ENCODE measurements at regions not wholly inside any gene's neighbourhood (a gene's known extent, or its start where the extent isn't known, plus 50 kb on each side); places are given as distances from the start of the nearest gene placed in this dataset.
"Not testable (repeated sequence)": the region's sequence is repeated elsewhere in the genome, so short reads cannot be mapped to it uniquely, and the experiment has no call there.

DNA sequence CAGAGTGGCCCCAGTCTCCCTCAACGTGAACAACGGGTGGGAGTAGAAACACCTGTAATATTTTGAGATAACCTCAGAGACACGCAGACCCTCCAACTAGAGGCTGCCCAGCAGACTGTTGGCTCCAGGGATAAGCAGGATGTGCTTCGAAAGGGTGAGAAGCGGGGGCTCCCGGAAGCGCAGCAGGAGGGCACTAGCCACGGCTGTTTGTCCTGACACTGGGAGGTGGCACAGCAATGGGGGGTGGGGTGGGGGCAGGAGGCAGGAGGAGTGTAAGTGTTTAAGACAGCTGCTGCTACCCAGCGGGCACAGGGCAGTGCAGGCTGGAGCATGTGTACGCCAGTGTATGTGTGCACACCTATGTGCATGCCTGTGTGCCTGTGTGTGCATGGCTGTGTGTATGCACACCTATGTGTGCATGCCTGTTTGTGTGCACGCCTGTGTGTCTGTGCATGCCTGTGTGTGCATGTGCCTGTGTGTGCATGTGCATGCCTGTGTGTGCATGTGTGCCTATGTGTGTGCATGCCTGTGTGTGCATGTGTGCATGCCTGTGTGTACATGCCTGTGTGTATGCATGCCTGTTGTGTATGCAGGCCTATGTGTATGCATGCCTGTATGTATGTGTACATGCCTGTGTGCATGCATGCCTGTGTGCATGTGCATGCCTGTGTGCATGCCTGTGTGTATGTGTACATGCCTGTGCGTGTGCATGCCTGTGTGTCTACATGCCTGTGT lies 154.7 kb downstream of the SHANK2 start:
- no peak for DNase-seq (ENCODE audit: low spot score)

DNA sequence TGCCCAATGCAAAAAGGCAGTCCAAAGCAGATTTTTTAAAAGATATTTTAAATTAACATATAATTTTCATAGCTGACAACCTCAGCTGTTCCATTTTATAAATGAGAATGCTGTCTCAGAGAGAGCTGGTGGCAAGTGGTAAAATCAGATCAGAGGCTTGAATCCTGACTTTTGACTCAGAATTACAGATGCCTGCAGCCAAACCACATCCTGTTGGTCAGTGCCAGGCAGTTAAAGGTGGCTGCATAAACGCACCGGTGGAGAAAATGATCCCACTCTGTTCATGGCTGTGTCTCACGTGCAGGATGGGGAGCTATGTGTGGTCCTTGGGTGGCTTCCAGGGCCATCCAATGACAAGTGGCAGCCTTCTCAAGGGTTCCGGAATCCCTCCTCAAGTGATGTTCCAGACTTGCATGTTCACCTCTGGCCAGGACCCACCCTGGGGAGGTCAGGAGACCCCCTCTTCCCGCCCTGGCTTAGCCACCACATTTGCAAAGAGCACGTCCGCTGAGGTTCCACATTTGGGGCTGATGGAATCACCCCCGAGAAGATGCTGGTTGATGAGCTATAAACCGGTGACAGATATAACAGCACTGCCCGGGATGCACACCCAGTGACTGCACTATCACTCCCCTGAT lies 155.5 kb downstream of the SHANK2 start:
- DNase-seq (ENCODE audit: low spot score) = no peak

DNA sequence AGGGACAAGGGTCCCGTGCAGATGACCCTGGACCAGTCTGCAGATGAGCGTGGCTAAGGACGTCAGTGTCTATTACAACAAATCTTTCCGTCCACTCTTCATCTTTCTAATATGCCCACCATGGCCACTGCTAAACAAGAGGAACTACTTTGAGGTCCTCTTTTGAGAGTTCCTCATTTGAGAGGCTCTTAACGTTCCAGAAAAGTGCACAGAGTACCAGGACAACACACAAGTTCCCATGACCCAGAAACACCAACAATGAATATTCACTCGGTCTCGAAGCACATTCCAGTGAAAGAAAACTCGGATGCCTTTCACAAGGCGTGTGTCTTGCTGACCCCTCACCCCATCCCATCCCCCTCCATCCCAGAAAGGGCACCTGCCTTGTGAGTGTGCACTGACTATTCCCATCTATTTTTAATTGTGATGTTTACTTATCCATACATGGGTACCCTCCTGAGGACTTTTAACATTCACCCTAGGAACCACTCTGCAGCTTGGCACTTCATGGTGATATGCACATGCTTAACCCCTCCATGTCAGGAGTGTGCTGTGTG lies 157.0 kb downstream of the SHANK2 start:
- DNase-seq (ENCODE audit: low spot score) = no peak

DNA sequence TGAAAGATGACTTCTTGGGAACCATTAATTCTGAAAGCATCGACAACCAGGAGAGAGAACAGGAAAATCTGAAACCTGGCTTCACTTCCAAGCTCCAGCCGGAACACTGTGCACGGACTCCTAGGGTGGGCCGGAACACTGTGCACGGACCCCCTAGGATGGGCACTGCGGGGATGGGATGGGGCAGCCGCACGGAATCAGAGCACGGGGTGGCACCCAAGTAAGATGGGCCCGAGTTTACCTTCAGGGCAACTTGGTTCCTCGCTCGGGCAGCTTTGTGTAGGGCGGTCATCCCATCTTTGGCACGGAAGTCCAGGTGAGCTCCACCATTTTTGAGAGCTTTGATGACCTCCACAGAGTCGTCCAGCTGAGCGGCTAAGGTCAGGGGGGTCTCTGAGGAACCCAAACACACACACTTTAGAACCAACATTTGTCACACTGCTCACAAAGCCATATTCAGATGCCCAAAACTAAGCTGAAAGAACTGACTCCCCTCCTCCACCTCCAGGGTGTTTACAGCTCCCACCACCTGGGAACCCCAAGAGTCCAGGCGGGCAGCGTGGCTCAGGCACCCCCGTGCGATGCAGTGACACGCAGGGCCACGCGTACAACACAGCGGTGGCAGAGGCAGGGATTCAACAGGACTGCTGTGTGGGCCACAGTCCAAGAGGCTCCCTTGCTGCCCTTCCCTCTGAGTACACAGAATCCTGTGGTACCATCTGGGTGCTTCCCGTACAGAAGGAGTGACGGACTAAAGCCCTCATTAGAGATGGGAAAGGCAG lies 157.9 kb downstream of the SHANK2 start:
- DNase-seq (ENCODE audit: low spot score) = no peak

DNA sequence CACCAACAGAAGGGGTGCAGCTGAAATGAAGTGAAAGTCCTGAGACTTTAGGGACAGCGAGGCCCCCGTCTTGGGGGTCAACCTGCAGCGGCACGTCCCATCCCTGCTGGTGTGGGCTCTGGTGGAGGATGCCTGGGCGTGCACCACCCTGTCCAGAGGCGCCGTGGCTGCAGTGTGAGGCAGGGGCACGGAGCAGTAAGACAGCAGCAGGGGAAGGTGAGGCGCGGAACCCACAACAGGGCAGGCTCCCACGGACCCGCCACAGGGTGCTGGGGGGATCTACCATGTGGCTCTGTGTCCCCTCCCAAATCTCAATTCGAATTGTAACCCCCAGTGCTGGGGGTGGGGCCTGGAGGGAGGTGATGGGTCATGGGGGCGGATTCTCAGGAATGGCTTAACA lies 158.6 kb downstream of the SHANK2 start:
- no peak for DNase-seq (ENCODE audit: low spot score)

DNA sequence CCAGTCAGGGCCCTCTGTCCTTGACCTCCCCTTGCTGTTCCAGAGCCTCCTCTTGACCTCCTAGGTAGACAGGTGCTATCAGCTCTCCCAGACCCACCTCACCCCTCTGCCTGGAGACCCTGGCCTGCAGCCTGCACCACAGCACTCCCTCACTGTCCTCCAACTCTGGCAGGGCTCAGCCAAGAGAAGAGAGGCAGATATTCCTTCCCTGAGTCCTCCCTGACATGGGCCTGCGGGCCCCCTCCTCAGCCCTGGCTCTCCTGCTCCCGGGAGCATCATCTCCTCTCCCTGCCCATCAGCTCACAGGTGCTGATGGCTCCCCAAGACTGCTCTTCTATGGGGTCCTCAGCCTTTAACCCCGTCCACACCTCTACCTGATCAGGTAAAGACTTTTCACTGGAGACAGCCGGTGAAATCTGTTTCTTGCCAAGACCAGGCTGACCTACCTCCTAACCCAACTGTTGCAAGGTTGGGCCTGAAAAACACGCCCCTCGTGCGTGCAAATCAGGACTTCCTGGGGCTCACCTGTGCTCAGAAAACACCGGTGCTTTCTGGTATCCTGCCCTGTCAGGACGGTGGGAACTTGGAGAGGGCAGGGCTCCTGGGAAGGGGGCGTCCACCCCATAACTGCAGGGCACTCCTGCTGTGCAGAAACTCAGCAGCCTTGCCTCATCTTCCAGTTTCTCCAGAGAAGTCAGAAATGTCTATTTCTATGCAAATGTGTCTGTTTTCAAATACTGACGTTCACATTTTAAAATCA lies 160.7 kb downstream of the SHANK2 start:
- DNase-seq (ENCODE audit: low spot score) = no peak

DNA sequence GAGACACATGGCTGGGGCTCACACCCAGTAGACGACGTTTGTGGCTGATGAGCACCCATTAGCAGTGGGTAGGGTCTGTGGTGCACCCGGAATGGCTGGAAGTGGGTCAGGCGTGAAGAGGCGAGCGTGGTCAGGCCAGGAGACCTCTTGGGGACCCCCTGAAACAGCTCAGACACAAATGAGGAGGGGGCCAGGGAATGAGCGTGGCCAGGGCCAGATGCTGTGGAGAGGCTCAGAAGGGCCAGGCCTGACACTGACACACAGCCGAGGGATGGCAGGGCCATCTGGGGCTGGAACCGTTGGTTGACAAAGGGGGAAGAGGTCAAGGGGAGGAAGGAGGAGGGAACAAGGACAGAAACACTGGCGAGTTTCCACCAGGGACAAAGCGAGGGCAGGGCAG lies 162.8 kb downstream of the SHANK2 start:
- no peak for DNase-seq (ENCODE audit: low spot score)

DNA sequence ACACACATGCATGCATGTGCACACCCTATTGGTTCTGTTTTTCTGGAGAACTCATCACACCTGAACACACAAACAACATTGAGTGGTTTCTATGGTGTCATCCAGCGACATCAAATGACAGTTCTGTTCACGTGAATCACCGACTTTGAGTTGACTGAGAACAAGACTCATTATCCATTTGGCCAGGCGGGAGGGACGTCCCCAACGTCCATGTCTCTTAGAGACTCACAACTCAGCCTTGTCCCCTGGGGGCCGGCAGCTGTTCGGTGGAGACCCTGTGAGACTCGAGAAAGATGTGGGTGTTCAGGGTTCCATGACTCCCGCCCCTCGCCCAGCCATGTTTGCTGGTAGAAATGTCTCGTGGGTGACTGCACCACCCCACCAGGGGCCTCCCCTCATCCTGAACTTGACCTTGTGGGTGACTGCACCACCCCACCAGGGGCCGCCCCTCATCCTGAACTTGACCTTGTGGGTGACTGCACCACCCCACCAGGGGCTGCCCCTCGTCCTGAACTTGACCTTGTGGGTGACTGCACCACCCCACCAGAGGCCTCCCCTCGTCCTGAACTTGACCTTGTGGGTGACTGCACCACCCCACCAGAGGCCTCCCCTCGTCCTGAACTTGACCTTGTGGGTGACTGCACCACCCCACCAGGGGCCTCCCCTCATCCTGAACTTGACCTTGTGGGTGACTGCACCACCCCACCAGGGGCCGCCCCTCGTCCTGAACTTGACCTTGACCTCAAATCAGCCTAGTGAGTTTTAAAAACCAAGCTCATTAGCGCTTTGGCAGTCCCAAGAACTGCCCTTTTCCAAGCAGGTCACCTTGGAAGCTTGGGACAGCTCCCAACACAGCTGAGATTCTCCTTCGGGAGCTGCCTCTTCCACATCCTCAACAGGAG lies 163.8 kb downstream of the SHANK2 start:
- DNase-seq (ENCODE audit: low spot score) = not testable (repeated sequence)

DNA sequence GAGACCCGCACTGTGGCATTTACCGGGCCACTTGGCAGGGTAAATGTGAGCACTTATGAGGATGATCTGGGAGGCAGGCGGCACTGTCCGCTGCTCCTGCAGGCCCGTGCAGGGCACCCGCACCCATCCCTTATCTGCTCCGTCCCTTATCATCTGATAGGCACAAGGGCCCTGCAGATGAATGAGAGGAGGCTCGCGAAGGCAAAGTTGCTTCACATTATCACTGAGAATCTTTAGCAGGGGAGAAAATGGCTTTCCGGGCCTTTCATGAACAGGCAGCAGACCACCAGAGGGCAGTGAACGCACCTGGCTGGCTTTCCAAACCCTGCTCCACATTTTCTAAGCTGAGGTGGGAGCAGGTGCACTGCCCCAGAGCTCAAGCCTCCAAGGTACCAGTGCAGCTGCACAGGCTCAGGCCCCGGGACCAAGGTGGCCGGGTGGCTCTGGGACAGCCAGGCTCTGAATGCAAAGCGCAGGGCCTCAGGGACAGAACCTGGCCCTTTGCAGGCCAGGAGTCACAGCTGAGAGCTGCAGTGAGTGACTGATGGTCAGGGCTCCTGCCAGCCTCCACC lies 165.6 kb downstream of the SHANK2 start:
- peak; percentile 58 for DNase-seq (ENCODE audit: low spot score)

DNA sequence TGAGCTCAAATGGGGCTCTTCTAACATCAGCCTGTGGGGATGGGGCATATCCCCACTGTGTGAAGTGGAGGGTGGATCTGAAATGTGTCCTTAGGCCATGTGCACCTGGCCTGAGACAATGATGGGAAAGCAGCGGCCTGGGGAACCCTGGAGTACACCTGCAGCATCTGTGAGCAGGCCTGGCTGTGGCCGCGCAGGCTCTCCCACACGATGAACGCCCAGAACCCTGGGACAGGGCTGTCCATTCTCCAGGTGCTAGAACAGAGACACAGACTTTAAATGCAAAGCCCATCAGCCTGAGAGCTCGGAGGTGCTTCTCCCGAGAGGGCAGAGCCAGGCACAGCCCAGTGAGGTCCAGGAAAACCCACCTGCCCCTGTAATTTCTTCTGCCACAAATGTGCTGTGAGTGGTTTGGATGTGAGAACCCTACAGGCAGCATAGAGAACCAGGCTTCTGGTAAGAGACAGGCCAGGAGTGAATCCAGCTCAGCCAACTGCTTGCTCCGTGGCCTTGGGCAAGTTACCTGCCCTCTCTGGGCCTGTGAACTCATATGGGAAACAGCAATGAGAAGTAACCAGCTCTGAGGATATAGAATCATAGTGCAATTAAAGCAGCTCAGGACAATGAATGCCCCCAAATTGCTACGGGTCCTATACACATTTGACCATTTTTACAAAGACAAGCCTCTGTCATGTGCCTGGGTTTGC lies 167.9 kb downstream of the SHANK2 start:
- DNase-seq (ENCODE audit: low spot score) = no peak

DNA sequence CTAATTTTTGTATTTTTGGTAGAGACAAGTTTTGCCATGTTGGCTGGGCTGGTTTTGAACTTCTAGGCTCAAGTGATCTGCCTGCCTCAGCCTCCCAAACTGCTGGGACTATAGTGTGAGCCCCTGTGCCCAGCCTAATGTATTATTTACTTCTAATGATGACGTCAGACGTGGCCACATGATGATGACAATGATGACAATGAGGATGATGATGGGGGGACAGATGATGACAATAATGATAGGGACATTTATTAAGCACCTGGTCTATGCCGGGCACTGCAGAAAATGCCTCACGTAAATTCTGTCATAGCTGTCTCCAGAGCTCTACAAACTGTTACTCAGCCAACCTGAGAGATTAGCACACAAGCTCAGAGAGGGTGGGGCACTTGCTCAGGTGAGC lies 169.3 kb downstream of the SHANK2 start:
- DNase-seq (ENCODE audit: low spot score) = no peak

DNA sequence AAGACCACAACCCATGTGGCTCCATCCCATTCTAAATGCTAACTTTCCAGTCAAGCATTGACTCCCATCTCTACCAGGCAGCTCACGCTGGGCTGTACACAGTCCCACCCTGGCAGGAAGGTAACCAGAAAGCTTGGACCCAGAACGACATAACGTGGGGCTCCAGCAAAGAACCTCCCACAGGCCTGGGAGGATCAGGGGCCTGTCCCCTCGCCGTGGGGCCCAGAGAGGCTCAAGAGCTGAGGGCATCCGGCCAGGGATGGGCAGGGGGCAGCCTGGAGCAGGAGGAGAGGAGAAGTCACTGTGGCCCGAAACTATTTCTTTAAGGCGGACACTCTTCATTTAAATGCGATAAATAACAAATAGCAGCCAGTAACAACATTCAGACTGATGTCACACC lies 169.9 kb downstream of the SHANK2 start:
- no peak for DNase-seq (ENCODE audit: low spot score)

DNA sequence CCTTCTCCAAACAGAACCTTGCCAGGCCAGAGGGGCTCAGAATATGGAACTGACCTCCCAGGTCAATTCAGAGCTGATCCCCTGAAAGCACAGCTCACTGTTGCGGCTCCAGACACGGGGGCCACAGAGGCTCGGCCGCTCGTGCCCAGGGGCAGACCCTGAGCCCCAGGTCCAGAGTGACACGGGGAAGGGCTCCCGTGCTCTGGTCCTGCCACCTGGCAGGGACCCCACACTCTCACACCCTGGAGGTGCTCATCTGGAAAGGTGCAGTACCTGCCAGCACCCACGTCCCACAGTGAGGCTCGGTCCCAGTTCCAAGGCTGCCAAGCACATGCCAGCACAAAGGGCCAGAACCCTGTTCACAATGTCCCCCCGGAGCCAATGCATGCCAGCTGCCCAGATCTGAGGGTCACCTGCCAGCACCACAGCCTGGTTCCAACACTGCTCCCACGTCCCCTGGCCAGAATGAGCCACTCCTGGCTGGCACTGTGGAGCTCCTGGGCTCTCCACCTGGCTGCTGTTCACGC lies 170.6 kb downstream of the SHANK2 start:
- DNase-seq (ENCODE audit: low spot score) = no peak

DNA sequence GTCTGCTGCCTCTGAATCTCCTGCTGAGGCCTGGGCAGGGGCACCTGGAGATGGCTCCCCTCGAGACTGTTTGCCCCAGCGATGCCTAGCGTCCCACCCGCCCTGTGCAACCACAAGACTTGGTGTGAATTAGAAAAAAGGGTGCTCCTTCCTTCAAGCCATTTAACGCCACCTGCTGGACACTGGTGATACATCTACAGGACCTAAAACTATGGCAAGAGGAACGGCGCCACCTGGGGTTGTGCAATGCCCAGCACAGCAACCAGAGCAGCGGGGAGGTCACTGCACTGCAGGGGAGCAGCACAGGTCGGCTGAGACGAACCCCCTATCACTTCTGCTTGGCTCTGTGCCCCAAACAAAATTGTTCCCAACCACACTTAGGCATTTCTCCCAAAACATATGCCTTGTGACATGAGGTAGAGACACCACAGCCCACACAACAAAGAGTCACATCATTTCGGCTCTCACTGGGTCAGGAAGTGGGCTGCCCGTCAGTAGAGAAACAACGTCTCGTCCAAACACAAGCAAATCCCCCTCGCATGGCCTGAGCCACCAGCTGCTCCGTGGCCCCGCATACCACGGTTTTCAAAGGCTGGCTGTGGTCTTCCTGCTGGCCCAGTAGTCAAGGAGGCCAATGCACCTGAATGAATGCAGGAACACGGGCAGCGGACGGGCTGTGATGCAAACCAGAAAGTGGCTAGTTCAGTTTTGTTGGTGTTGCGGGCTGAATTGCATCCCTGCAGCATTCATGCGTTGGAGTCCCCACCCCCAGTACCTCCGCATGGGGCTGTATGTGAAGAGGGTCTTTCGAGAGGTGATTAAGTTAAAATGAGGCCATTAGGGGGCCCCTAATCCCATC lies 171.9 kb downstream of the SHANK2 start:
- peak; percentile 89 for DNase-seq (ENCODE audit: low spot score)

DNA sequence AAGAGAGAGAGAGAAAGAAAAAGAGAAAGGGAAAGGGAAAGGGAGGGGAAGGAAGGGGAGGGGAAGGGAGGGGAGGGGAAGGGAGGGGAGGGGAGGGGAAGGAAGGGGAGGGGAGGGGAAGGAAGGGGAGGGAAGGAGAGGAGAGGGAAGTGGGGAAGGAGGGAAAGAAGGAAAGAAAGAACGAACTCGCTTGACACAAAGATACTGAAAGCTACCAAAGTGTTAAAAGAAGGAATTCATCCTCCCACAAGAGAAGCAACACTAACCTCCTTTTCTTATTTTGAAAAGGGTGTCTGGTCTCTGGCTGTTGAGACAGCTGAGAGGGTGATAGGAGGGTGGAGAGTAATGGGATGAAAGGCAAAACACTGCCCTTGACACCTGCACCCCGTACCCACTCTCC lies 172.6 kb downstream of the SHANK2 start:
- DNase-seq (ENCODE audit: low spot score) = no peak

DNA sequence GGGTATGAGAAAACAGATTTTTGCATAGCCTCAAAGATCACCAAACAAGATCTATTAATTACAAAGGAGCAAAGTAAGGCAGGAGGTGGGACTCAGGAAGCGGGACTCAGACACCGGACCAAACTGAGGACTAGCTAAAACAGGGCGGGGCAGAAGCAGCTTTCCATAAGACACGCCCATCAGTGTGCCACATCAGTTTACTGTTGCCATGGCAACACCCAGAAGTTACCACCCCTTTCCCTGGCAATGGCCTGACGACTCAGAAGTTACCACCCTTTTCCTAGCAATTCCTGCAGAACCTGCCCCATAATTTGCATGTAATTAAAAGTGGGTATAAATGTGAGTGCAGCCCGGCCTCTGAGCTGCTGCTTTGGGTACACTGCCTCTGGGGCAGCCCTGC lies 173.9 kb downstream of the SHANK2 start:
- DNase-seq (ENCODE audit: low spot score) = peak; percentile 61

DNA sequence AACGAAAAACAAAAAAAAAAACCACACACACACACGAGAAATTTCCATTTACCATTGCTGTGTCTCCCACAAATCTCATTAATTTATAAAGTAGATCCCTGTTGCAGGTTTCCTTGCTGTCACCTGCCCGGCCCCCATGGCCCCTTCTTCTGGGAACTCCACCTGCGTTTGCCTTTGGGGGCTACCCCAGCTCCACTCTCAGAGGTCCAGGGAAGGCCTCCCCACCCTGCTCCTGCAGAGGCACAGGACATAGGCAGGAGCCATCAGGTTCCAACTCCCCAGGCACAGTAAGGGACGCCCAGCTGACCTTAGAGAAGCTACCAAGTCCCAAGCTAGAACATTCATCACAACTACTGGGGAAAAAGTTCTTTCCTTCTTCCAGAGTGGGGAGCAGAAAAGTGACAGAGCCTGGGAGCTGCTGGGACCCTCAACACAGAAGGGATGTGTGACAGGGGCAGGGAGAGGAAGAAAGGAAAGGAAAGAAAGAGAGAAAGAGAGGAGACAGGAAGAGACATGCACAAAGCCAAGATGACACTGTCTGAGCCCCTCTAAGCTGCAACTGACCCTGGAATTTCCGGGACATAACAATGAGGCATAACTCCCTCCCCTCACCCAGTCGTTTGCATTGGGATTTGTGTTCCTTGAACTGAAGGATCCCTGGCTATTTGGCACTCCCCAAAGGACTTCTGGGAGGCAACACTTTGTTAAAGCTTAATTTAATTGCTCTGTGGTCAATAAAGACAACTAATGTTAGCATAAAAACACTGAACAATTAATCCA lies 175.7 kb downstream of the SHANK2 start:
- DNase-seq (ENCODE audit: low spot score) = no peak

DNA sequence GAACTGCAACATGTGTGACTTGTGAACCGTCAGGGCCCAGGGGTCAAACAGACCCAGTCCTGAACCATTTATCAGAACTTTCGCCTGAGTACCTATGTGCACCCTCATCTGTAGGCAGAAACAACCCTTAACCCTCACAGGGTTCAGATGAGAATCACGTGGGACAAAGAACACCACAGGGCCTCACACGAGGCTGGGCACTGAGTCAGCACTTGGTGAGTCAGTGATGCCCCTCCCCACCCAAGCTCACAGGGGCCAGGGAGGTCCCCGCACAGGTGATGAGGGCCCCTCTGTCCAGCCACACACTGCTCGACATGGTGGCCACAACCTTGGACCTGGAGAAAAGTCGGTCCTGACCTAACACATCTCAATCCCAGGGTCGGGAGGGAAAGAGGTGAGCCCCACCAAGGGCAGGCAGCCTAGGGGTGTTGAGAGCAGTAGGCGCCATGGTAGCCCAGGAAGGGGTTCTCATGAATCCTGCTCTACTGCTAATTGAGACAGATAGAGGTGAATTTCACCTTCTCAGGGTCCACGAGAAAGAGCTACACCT lies 176.4 kb downstream of the SHANK2 start:
- no peak for DNase-seq (ENCODE audit: low spot score)
